HG02798 (cell line): ENCODE measurements at regions not wholly inside any gene's neighbourhood (a gene's known extent, or its start where the extent isn't known, plus 50 kb on each side); places are given as distances from the start of the nearest gene placed in this dataset.
A peak's percentile ranks its signal among the peaks of the same experiment; 100 is the strongest.
"Not testable (repeated sequence)": the region's sequence is repeated elsewhere in the genome, so short reads cannot be mapped to it uniquely, and the experiment has no call there.

Experiments
- ATAC-seq: cut with Tn5 transposase; IDR thresholded peaks from one replicate; pipeline ENCODE4 v1.9.1; 2021; ENCODE audit warnings: mild to moderate bottlenecking; ENCODE audit not compliant: unreplicated experiment, poor library complexity

DNA sequence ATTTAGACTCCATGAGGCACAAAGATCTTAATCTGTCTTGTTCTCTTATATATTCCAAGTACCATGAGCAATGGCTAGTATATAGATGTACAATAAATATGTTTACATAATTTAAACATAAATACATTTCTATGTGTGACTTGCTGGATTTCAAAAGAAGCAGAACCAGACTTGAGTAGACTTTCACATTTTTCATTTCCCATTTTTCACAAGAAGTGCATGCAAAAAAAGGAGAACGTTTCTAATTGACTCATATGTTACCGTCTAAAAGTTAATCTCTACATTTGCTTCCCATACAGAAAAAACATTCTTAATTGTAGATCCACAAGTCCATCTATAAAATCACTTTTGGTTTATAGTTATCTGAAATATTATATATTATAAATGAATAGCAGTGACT lies 256.5 kb upstream of the USP15 start:
- no peak for ATAC-seq

DNA sequence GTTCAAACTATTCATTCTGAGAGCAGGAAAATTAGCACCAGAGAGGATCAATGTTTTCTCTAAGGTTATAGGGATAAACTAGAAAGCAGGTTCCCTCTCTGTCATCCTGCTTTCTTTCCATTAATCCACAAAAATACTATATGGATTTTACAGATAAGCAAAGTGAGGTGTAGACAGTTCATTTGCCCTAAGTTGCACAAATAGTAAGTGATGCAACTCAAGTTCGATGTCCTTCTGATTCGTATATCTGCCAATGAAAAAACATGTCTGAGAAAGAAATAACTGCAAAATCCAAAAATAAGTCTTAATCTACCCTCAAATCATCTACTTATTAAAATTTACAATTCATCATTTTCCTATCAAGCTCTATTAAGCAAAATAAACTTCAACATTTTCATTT lies 254.6 kb upstream of the USP15 start:
- no peak for ATAC-seq

- peak; percentile 78 for ATAC-seq
These were observed 254.0 kb upstream of the USP15 start for GRCh38 chr12:62006076-62006732.

GRCh38 chr12:62008703-62009102 lies 251.5 kb upstream of the USP15 start:
- no peak for ATAC-seq

DNA sequence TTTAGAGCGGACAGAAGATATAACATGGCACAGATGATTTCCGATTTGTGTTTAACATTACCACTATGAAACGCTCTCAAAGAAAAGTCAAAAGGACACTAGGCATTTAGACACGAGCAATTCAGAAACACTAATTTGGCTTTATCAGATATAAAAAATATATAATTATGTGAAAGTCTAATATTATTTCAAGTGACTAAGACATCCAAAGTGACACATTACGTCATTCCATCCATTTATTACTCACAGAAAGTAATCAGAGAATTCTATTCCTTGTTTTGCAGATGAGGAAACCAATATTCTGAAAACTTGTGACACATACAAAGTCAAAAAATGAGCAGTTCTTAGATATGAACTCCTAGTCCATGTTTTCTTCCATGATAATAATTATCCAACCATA lies 250.8 kb upstream of the USP15 start:
- ATAC-seq, result no peak

DNA sequence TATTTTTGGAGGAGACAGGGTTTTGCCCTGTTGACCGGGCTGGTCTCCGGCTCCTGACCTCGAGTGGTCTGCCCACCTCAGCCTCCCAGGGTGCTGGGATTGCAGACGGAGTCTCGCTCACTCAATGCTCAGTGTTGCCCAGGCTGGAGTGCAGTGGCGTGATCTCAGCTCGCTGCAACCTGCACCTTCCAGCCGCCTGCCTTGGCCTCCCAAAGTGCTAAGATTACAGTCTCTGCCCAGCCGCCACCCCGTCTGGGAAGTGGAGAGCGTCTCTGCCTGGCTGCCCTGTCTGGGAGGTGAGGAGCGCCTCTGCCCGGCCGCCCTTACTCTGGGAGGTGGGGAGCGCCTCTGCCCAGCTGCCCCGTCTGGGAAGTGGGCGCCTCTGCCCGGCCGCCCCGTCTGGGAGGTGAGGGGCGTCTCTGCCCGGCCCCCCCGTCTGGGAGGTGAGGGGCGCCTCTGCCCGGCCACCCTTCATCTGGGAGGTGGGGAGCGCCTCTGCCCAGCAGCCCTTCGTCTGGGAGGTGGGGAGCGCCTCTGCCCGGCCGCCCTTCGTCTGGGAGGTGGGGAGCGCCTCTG lies 249.8 kb upstream of the USP15 start:
- not testable (repeated sequence) for ATAC-seq

DNA sequence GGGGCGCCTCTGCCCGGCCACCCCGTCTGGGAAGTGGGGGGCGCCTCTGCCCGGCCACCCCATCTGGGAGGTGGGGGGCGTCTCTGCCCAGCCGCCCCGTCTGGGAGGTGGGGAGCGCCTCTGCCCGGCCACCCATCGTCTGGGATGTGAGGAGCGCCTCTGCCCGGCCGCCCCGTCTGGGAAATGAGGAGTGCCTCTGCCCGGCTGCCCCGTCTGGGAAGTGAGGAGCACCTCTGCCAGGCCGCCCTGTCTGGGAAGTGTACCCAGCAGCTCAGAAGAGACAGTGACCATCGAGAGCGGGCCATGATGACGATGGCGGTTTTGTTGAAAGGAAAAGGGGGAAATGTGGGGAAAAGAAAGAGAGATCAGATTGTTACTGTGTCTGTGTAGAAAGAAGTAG lies 249.2 kb upstream of the USP15 start:
- ATAC-seq, result not testable (repeated sequence)

GRCh38 chr12:62014330-62014729 lies 245.9 kb upstream of the USP15 start:
- no peak for ATAC-seq

GRCh38 chr12:62016021-62016420 lies 244.2 kb upstream of the USP15 start:
- ATAC-seq, result no peak

DNA sequence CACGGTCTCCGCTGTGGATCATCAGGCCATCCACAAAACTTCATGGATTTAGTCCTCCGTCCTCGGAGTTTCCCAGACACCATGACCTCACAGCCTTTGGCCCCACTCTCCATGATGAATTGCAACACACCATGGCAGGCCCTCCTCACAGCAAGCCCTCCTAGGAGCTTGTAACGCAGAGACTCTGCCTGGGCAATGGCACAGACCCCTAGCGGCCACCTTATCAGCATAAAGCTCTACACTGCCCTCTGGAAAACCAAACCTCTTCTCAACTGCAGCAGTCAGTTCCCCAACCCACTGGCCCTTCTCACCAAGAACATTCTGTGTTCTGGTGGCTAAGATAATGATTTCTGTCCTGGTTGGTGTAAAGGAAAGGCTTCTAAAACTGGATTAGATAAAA lies 238.4 kb upstream of the USP15 start:
- no peak for ATAC-seq

- ATAC-seq, result no peak
These were observed 231.7 kb upstream of the USP15 start for GRCh38 chr12:62028536-62028935.

DNA sequence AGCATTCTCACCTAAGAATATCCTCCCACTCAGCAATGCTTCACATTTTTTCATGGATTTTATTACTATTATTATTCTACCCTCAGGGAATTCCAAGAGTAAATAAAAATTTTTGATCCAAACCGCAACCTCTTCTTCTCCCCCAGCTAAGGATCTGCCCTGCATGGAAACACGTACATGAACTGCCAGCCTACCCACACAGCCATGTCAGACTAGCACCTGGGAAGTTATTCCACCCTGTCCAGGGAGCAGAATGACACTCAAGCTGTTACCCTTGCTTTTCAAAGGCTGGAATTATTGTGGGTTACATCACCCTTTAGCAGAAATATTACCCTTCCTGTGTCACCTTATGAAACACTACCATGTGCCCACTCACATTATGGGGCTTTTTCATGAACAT lies 227.3 kb upstream of the USP15 start:
- ATAC-seq, result no peak

- ATAC-seq, result no peak
These were observed 215.6 kb upstream of the USP15 start for GRCh38 chr12:62044450-62045135.

DNA sequence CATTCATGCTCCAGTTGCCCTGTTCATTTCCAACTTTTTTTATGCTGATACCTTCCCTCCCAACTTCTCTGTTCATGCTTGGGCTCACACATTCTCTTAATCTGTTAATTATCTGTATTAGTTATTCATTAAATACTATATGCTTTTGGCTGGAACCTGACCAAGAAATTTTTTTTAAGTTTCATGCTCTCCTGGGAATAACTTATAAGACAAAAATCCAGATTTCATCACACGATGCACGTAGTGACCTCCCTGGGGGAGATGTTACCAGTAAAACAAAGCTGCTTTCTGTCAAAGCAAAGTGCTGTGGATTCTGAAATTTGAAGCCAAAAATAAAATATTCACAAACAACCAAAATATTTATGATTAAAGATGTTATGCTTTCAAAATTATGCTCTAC lies 215.0 kb upstream of the USP15 start:
- ATAC-seq, result no peak

DNA sequence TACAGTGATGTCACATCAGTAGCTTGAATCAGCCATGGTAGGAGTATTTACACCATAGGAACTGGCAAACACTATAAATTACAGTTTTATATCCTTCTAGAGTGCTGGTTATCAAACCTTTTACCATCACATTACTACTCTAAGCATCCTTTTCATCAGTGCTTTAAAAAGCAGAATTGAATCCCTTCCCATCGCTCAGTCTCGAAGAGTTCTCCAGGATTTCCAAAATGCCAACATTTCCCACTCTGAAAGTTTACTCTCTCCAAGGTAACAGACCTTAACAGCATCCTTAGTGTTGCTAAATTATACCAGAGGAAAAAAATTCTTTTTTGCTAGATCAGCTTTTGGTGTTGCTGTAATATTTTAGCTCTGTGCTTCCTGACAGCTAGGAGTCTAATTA lies 209.4 kb upstream of the USP15 start:
- ATAC-seq, result no peak

- ATAC-seq, result no peak
These were observed 190.2 kb upstream of the USP15 start for GRCh38 chr12:62069976-62070375.

DNA sequence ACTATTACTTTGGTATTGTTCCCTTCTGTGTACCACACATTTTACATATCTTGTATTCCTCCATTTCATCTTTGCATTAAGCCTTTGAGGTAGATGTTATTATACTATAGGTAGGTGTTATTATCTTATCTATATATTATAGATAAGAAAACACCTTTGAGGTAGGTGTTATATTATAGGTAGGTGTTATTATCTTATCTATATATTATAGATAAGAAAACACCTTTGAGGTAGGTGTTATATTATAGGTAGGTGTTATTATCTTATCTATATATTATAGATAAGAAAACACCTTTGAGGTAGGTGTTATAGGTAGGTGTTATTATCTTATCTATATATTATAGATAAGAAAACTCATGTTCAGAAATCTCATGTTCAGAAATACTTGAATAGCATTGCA lies 187.0 kb upstream of the USP15 start:
- ATAC-seq, result not testable (repeated sequence)

DNA sequence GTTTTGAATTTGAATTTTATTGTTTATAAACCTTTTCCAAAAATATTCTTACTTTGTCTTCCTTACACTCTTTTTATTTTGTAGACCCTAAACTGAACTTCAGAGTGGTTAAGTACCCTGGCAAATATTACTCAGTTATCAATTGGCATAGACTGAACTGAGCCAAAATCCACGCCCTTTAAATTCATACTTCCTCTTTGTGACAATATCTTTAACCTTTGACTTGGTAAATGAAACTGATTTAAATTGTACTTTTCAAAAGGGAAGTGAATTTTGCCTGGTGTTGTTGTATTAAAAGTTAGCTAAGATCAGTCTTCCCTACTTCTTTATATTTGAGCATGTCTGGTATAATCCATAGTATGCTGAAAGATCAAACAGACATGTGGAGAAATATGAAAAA lies 184.3 kb upstream of the USP15 start:
- ATAC-seq, result peak; percentile 40

DNA sequence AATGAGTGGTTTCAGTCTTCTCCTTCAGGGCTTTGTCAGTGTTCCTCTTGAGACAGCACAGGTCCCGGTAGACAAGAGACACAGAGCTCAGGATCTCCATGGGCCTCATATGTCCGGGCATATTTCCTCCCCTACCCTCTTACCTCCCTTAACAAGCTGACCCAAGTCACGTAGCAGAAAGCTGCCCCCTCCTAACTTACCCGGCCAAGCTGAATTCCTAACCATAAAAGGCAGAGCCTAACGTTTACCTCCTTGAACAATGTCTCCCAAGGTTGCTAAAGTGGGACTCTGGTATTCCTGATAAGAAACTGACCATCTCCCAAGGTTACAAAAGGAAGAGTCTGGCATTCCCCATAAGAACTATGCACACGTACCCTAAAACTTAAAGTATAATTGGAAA lies 182.2 kb upstream of the USP15 start:
- ATAC-seq, result no peak

DNA sequence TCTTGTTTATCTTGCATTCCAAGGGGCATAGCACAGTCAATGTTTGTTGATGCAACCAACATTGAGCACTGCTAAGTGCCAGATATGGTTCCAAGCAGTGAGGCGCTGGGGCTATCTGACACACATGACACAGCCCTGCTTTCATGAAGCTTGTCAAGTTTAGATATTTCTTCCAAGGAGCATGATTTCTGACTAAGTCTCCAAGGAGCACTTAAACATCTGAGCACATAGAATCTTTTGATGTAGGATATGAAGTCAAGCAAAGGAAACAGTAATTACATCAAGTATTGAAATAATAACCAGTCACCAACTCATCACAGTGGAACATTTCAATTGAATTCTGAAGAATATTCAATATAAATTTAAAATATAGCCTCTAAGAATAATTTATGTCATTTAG lies 177.8 kb upstream of the USP15 start:
- ATAC-seq, result no peak

- ATAC-seq, result no peak
These were observed 162.1 kb upstream of the USP15 start for GRCh38 chr12:62098132-62098531.

- ATAC-seq, result no peak
These were observed 156.5 kb upstream of the USP15 start for GRCh38 chr12:62103748-62104147.
